ENCODE measurements at regions not wholly inside any gene's neighbourhood (a gene's known extent, or its start where the extent isn't known, plus 50 kb on each side); places are given as distances from the start of the nearest gene placed in this dataset.

DNA sequence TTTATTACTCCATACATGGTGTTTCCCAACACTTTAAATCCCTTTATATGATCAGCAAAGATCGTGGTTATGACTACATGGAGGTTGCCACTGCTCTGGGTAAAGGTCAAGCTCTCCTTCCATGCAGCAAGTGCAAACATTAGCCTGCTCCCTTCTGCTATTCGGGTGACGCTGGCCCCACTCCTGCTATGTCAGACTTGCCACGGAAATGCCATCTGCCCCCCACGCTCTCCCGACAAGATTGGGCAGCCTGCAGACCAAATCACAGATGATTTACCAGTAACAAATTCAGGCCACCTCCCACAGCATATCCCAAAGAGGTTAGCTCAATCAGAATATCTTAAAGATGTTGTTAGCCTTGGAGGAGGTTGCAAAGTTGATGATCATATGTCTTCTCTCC, 77.8 kb upstream of the MGMT start:
- no peak for DNase-seq

- no peak for DNase-seq
Measured at GRCh38 chr10:129390147-129390546, 76.9 kb upstream of the MGMT start.

- DNase-seq: no peak
Measured at GRCh38 chr10:129390726-129391125, 76.3 kb upstream of the MGMT start.

DNA sequence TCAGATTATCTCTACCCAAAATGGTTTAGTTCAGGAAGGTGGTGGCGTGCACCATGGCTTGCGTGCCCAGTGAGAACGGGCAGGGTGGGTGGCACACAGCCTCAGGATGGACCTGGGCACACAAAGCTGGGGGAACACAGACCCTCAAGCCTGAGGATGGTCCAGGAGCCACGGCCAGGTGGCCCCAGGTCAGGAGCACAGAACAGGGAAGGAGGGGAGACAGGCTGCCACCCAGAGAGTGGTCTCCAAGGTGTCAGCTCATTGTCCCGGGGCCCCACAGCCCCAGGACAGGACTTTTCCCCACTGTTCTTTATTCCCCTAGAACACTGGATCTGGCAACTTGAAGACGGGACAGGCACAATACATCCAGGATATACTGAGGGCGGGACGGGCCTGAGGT, 75.6 kb upstream of the MGMT start:
- no peak for DNase-seq

DNA sequence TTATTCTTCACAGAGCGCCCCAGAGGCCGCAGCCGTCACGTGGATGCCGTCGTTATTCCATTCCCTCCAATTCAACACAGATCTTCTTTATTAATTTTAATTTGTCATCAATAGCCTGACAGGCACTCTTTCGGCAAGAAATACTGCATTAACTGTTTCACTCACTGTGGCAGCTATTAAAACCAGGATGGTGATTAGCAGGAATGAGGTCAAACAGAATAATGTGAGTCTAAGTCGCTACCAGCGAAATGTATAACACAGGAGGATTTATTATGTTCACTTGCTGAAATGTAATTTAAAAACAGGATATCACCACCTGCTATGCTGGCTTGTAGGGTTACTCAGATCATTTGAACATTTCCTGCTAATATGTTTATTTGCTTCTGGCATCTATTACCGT, 74.2 kb upstream of the MGMT start:
- DNase-seq: no peak

DNA sequence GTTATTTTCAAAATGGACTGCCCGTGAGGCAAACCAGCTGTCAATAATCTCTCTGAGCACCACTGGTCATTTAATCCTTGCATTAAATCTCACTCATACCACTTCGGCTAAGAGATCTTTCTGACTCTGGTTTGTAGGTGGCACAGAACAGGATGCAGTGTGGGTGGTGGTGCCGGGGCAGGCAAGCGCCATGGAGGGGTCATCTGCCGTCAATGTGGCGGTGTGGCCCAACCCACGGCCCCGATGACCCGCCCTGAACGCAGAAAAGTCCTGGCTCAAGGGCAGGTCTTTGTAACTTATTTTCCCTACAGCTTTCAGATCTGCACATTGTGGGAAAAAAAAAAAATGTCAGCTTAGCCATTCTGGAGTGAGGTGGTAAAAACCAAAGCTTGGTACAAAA, 73.2 kb upstream of the MGMT start:
- DNase-seq: no peak

- no peak for DNase-seq
Measured at GRCh38 chr10:129394518-129395328, 72.3 kb upstream of the MGMT start.

DNA sequence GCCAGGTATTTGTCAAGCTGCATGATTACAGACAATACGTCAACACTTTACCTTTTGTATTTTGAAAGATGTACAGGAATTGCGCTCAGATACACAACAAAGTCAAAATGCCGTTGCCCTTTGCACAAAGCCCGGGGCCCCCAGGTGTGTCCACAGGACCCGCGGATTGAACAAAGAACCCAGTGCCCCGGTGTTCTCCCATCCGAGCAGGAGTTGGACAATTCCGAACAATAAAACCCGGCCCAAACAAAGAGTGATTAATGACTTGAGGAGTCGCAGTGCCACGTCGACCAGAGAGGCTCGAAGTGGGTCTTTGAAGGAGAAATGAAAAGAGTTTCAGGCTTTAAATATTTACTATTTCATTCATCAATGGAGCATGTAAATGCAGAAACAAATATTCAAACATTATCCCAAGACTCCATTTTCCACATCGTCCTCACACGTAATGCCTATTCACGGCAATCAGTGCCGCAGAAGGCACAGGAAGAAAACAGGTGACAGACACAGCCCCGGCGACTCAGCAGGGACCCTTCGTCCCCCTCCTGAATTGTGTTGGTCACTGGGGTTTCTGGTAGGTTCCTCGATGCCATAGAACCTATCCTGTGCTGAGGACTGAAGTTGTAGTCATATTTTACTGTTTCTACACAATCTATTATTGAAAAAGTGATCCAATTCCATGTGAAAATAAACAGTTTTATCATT, 70.9 kb upstream of the MGMT start:
- no peak for DNase-seq

DNA sequence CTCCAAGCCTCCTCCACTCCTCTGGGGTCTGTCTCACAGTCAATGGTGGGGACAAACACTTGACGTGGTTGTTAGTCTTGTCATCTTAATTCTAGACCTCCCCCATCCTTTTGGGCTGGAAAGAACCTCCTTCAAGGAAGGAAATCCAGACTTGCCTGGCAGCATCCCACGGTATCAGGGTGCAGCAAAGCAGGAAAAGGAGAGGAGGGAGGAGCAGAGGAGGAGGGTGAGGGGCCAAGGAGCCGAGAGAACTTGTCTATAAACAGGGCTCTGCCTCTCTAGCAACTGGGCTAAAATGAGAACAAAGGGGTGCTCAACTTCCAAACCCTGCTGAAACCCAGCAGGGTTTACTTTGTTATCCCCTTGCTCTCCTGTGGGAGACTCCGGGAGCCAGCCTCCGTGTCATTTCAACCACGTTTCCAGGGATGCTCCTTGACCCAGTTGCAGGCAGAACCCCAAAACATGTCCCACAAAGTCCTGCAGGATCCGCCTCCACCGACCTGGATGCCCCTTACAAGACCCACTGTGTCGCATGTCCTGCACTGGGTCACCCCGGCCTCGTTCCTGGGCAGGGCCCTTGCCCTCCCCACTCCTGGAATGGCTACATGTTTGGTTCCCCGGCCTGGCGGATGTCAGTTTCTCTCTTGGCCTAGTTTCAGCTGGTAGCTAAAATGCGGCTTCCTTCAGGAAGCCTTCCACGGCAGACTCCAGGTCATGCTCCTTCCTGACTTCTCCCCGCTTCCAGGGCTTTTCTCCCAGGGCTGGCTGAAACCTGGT, 69.7 kb upstream of the MGMT start:
- DNase-seq: no peak

DNA sequence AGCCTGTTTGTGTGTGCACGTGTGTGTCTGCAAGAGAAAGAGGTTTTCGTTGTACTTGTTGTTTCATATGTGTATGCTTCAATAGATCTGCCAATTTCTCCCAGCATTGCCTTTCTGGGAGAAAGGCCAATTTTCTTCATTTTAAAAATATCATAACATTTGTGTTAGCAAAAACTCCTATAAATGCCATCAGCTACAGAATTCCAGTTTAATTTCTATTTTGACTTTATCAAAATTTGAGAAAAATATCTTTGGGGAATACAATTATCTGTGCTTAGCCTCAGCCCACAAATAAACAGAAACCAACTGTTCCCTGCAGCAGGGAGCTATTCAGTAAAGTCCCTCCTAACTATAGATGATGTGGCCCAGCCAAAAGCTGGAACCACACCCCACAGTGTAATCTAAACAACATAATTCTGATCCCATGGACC, 68.3 kb upstream of the MGMT start:
- no peak for DNase-seq

DNA sequence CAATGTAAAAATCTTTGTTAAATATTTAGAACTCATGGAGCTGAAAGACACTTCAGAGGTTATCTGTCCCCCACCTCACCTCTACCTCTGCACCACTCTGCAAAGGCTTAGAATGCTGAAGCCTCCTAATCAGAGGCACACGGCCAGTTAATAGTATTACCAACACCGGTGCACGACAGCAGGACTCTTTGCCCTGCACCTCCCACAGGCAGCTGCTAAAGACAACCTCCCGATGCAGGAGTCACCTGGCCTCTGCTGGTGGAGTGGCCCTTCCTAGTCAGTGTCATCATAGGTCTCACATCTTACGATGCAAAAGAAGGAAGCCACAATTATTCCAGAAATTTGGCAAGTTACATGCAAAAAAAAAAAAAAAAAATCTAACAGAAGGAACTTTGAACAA, 66.6 kb upstream of the MGMT start:
- no peak for DNase-seq

DNA sequence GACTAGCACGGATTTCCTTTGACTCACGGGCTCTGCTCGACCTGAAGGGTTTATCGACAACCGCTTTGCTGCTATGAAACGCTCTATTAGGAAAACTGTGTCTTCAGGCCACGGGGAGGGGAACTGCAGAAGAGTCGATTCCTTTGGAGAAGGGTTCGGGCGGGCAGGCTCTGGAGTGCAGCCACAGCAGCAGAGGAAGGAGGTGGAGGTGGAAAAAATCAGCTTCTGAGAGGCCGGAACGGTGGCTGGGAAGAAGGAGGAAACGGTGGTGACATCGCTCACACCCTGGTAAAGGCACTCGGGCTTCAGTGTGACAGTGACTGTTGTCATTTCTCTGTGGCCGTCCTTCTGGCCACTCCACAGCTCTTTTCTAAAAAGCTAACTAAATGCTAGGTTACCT, 64.6 kb upstream of the MGMT start:
- DNase-seq: no peak

DNA sequence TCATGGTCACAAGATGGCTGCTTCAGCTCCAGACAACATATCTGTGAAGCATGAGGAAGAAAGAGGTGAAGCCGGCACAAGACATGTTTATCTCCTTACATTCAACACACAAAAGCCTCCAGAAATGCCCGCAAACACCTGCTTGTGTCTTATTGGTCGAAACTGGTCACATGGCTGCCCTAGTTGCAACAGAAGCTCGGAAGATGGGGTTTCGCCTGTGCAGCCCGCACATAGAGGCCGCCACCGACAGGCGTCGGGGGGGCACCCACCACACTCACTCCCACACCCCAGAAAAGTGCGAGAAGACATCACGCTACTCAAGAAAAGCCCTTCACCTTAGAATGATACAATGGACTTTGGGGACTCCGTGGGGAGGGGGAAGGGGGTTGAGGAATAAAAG, 63.0 kb upstream of the MGMT start:
- no peak for DNase-seq

- DNase-seq: no peak
Measured at GRCh38 chr10:129405389-129405788, 61.7 kb upstream of the MGMT start.

GRCh38 chr10:129410688-129411392, 56.2 kb upstream of the MGMT start:
- DNase-seq: no peak

- DNase-seq: no peak
Measured at GRCh38 chr10:129411393-129411705, 55.7 kb upstream of the MGMT start.

DNA sequence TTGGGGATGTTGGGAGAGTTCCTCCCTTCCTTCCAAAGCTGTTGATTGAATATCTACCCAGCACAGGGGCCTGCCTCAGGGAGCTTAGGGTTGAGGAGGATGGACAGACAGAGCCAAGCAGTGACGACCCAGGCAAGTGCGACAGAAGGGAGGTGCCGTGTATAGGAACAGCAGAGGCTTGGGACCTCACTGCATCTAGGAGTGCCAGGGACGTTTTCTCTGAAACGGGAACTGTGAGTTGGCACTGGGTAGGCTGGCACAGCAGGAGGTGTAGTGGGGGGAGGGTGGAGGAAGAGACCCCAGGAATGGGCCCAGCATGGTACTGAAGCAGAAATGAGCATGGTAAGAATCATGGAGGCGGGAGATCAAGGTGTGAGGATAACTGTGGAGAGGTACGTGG, 55.3 kb upstream of the MGMT start:
- DNase-seq: no peak

GRCh38 chr10:129413024-129413423, 54.0 kb upstream of the MGMT start:
- no peak for DNase-seq

DNA sequence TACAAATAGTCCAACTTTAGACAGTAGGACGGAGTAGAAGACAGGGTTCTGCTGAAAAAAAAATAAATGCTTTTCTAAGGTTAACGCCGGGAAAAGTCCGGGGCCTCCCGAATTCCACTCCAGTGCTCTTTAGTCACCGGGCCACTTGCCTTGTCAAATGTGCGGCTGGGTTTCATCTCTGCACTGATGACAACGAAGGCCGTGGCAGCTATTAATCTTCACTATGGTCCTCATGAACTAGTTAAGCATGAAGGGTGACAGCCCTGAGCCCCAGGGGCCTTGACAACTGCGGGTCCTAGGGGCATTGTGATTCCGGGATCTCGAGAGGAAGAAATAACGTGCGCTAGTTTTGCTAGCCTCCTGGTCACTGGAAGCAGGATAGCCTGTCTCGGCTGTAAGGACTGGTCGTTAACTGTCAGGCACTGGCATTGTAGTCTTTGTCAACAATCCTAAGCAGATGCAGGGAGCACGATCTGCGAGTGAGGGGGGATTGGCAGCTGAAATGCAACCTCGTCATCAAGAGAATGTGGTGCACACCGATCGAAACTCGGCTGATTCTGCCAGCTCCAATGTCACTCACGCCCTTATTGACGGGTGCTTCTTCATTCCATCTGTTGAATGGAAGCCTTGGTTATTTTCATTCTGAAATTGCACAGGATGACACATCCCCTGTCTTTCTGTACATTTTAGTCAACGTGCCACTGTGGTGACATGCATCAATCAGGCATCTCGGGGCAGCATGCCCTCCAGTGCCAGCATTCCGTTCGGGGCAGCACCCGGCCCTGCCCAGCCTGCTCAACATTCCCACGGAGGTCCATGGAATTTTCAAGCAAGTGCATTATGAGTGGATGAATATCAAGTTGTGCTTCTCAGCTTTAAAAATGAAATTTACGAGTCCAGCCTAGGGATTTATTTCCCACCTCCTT, 51.6 kb upstream of the MGMT start:
- DNase-seq: no peak

GRCh38 chr10:129416155-129416554, 50.9 kb upstream of the MGMT start:
- no peak for DNase-seq

DNA sequence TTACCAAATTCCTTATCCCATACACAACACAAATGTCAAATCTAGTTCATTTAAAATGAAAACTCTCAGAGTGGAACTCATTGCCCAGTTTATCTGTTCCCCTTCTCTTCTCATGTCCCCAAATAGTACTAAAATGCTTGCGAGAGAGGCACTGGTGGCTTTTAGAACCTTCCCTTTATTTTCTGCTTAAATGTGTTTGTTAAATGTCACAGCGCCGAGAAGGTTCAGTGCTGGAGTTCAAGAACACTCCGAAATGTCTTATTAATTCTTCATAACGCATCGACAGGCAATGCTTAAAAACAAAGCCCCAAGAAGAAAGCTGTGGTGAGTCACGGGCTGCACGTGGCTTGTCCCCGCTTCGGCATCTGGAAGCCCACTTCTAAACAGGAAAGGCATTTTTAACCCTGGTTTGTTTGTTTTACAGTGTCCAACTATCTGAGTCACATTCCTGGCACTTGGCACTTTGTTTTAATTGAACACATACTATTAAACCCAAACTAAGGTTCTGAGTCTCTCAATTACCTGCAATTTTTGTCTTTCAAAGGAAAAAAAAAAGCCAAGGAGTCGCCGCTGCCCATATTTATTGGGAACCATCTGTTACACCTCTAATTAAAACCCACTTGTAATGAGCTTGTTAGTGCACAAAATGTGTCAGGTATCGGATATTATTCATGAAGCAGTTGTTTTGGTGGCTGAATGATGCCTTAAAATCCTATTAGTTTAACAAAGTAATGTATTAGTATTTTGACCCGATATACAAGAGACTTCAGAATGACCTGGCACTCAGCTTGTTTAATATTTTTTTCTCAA, 49.9 kb upstream of the MGMT start:
- no peak for DNase-seq
